CD8-positive, alpha-beta memory T cell (primary cell): ENCODE measurements at regions not wholly inside any gene's neighbourhood (a gene's known extent, or its start where the extent isn't known, plus 50 kb on each side); places are given as distances from the start of the nearest gene placed in this dataset.

Experiments used
- CTCF ChIA-PET: fragments of 350-600 bp; sonication (Branson Sonifier 250); formaldehyde crosslinking; loops from one replicate; lab custom pipeline; 2021; ENCODE audit warnings: antibody characterized with exemption; lab: Charles Lee
- POLR2A ChIA-PET: fragments of 350-600 bp; sonication (Branson Sonifier 250); formaldehyde crosslinking; loops from one replicate; lab custom pipeline; 2021; ENCODE audit warnings: antibody characterized with exemption; lab: Charles Lee
- DNase-seq, 5 donors: peaks; one replicate each; pipeline versions ENCODE4 v3.0.0 to v3.0.0-alpha.2; 2020 to 2022; ENCODE audit warnings: mixed read lengths in 1 of 5
- H3K27ac ChIP-seq: one replicate; pipeline ENCODE4 v1.7.0; 2013; ENCODE audit warnings: low read depth, mild to moderate bottlenecking, low read length, moderate library complexity
- H3K27me3 ChIP-seq: 2 replicates; pipeline ENCODE4 v1.7.0; 2013; ENCODE audit warnings: low read length, mild to moderate bottlenecking; ENCODE audit not compliant: insufficient read depth, poor library complexity, severe bottlenecking
- H3K36me3 ChIP-seq: 2 replicates; pipeline ENCODE4 v1.7.0; 2013; ENCODE audit warnings: mild to moderate bottlenecking, low read length, moderate library complexity; ENCODE audit not compliant: insufficient read depth
- H3K4me1 ChIP-seq: 2 replicates; pipeline ENCODE4 v1.7.0; 2013; ENCODE audit warnings: mild to moderate bottlenecking, low read length, moderate library complexity; ENCODE audit not compliant: insufficient read depth
- H3K4me3 ChIP-seq: 2 replicates; pipeline ENCODE4 v1.7.0; 2013; ENCODE audit warnings: mild to moderate bottlenecking, low read length
- H3K9me3 ChIP-seq: 2 replicates; pipeline ENCODE4 v1.7.0; 2013; ENCODE audit warnings: mild to moderate bottlenecking, low read length
- H3K27ac Mint-ChIP-seq, 8 donors: one replicate each; pipeline ENCODE4 v1.8.0; 2020 to 2021; ENCODE audit warnings: mixed read lengths in 8 of 8, mild to moderate bottlenecking in 6 of 8, inconsistent platforms in 3 of 8, moderate library complexity in 3 of 8
- H3K27me3 Mint-ChIP-seq, 2 donors: one replicate each; pipeline ENCODE4 v1.8.0; 2020 to 2021; ENCODE audit warnings: mixed read lengths in 2 of 2, mild to moderate bottlenecking in 1 of 2, moderate library complexity in 1 of 2
- H3K36me3 Mint-ChIP-seq, 3 donors: one replicate each; pipeline ENCODE4 v1.8.0; 2020 to 2021; ENCODE audit warnings: mixed read lengths in 3 of 3, inconsistent platforms in 1 of 3, mild to moderate bottlenecking in 1 of 3
- H3K4me1 Mint-ChIP-seq, 3 donors: one replicate each; pipeline ENCODE4 v1.8.0; 2020 to 2021; ENCODE audit warnings: mixed read lengths in 3 of 3, inconsistent platforms in 1 of 3, mild to moderate bottlenecking in 1 of 3
- H3K4me3 Mint-ChIP-seq, 7 donors: one replicate each; pipeline ENCODE4 v1.8.0; 2020 to 2021; ENCODE audit warnings: mixed read lengths in 7 of 7, mild to moderate bottlenecking in 6 of 7, moderate library complexity in 4 of 7, inconsistent platforms in 2 of 7
- H3K9me3 Mint-ChIP-seq, 5 donors: one replicate each; pipeline ENCODE4 v1.8.0; 2020 to 2022; ENCODE audit warnings: mixed read lengths in 5 of 5, mild to moderate bottlenecking in 3 of 5, moderate library complexity in 2 of 5, inconsistent platforms in 1 of 5

DNA sequence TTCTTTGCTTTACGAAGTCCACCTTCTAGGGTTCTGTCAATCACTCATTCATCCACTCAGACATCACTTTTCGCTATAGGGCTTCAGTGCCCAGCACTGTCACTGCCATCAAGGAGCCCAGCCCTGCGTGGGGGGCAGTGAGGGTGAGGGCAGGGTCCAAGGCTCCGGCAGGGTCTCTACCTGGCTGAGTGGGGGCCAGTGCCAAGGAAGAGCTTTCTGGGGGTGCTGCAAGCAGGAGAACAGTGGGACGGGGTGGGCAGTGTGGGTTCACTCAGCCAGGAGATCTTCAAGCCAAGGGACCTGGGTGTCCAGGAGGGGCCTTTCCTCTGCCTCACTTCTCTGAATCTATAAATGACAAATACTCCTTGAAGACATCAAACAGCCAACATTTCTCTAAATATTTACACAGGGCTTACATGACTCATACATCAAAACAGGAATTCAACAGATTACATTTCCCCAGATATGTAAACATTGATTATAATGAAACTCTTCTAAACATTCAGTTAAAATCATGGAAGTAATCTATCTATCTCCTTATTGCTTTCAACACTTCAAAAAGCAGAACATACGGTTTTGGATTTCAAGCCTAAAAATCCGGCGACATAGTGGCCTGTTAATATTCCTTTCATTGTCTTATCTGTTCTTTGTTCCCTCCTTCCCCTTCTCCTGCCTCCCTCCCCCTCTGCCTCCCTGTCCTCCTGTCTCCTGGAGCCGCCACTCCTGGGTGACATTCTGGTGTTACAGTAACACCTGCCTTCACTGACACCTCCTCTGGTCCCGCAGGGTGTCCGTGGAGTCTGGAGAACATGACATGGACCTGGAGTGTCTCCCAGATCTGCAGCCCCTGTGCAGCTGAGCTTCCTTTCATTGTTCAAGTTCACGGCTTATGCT lies 94.4 kb upstream of the ADRA2C start:
- H3K4me3 Mint-ChIP-seq: no peak overlapping the region
- H3K36me3 Mint-ChIP-seq: no peaks in the 10 kb centered on the region
- H3K4me1 Mint-ChIP-seq: no peaks in the 10 kb centered on the region
- ChIA-PET CTCF (no interaction called here), POLR2A (no interaction called here)
- H3K27me3 ChIP-seq: no peaks in the 10 kb centered on the region
- no peaks in the 10 kb centered on the region for H3K4me1 ChIP-seq
- H3K9me3 Mint-ChIP-seq: peaks cover 0 to 7% (median 2%) of the 10 kb centered on the region in 5 donors
- no peaks in the 10 kb centered on the region for H3K36me3 ChIP-seq
- H3K27ac ChIP-seq: no peak overlapping the region
- peak overlapping the region in 1 of 8 donors; percentile 38 for H3K27ac Mint-ChIP-seq
- H3K4me3 ChIP-seq: no peak overlapping the region
- peaks cover 5% of the 10 kb centered on the region for H3K9me3 ChIP-seq
- H3K27me3 Mint-ChIP-seq: peaks cover 12% of the 10 kb centered on the region in 2 donors
- peak in 1 of 5 donors; percentile 24 for DNase-seq

DNA sequence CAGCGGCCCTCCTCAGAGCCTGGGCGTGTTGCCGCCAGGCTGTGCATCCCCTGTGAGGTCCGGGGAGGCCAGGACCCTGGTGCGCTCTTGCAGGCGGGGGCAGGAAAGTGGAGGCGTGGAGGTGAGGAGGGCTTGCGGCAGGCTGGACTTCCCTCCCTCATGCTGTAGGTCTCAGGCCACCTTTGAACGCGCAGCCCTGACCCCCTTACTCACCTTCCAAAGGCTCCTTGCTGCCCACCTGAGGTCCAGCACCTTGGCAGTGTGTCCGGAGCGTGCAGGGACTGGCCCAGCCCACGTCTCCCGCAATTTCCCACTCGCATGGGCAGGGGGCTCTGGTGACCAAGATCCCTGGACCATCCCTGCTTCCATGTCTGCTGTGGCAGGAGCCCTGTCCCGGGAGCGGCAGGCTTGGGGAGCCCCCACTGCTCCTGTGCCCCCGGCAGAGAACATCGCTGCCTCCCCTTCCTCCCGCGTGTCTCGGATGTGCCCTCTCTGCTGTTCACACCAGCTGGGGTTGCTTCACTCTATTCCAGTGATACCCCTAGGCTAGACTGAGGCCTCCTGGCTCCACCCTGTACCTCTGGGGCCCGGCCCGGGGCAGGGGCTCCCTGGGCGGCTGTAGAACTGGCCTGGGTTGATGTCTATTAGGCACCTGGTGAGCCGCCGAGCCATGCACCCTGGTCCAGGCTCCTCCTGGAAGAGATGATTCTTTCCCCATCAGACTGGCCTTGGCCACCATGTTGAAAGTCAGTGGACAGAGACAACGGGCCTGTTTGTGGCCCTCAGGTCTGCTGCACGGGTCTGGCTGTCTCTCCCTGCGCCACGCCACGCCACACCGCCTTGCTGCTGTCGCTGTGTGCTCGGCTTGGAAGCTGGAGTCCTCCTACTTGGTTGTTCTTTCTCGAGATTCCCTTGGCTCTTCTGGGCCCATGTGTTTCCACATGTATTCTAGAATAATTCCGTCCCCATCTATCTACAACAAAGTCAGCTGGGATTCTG lies 95.4 kb upstream of the ADRA2C start:
- H3K4me3 Mint-ChIP-seq: no peak overlapping the region
- Histone ChIP-seq H3K4me3 (no peak overlapping the region), H3K27ac (no peak overlapping the region), H3K36me3 (no peaks in the 10 kb centered on the region), H3K9me3 (peaks cover 5% of the 10 kb centered on the region), H3K27me3 (no peaks in the 10 kb centered on the region), H3K4me1 (no peaks in the 10 kb centered on the region)
- H3K9me3 Mint-ChIP-seq: peaks cover 0 to 8% (median 2%) of the 10 kb centered on the region in 5 donors
- CTCF ChIA-PET: no interaction called here
- POLR2A ChIA-PET: no interaction called here
- H3K36me3 Mint-ChIP-seq: no peaks in the 10 kb centered on the region
- no peaks in the 10 kb centered on the region for H3K4me1 Mint-ChIP-seq
- peak in 1 of 5 donors; percentile 33 for DNase-seq
- peaks cover 11 to 12% of the 10 kb centered on the region in 2 donors for H3K27me3 Mint-ChIP-seq
- H3K27ac Mint-ChIP-seq: peak overlapping the region in 1 of 8 donors; percentile 38

DNA sequence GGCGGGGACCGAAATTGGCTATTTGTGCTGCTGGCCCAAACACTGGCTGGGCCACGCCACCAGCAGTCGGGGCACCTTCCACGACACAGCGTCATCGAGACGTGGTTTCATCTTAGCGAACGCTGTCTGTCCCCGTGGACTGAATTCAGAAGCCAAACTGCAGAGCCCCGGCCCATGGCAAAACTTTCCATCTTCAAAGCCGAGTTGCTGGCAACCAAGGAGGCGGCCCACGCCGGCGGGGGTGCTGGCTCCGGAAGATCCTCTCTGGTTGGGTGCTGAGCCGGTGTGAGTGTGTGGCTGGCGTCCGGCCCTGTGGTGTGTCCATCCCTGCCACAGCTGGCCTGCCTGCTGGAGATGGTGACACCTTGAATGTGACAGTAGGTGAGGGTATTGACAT lies 96.6 kb upstream of the ADRA2C start:
- Mint-ChIP-seq H3K36me3 (no peaks in the 10 kb centered on the region), H3K27ac (no peak overlapping the region), H3K9me3 (peaks cover 0 to 8% (median 2%) of the 10 kb centered on the region in 5 donors), H3K4me3 (no peak overlapping the region), H3K4me1 (no peaks in the 10 kb centered on the region), H3K27me3 (peaks cover 8 to 11% of the 10 kb centered on the region in 2 donors)
- Histone ChIP-seq H3K4me1 (no peaks in the 10 kb centered on the region), H3K36me3 (no peaks in the 10 kb centered on the region), H3K27ac (no peak overlapping the region), H3K9me3 (peaks cover 5% of the 10 kb centered on the region), H3K27me3 (no peaks in the 10 kb centered on the region), H3K4me3 (no peak overlapping the region)
- DNase-seq: no peak
- CTCF ChIA-PET: no interaction called here
- POLR2A ChIA-PET: no interaction called here

DNA sequence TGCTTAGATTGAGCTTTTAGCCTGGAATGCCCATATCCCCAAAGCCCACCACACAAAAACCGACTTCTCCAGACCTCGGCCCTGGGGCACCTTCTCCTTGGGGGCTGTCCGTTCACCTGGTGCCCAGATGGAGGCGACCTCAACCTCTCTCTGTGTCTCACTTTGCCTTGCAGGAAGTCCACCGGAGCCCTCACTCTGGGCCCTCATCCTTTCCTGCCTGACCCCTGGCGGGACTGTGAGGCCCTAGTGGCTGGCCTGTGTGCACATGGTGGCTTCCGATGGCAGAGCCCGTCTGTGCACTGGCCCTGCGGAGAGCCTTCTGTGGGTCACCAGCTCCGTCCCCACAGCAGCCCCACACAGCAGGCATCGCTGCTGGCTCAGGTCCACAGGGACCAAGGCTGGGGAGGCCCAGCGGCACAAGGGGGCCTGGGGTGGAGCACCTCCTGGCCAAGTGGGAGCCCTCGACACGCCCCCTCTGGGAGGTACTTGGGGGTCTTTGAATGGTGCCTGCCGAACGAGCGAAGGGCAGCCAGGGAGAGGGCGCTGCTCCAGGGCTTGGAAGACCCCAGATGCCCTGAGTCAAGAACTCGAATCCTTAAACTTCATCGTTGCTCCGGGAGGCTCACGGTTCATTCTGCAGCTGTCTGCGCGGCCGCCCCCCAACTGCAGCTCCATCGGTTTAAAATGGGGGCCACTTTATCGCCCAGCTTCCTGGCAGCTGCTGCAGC lies 97.2 kb upstream of the ADRA2C start:
- Mint-ChIP-seq H3K27ac (no peak overlapping the region), H3K9me3 (peaks cover 0 to 8% (median 2%) of the 10 kb centered on the region in 5 donors), H3K4me1 (no peaks in the 10 kb centered on the region), H3K36me3 (no peaks in the 10 kb centered on the region), H3K27me3 (peaks cover 8 to 11% of the 10 kb centered on the region in 2 donors), H3K4me3 (no peak overlapping the region)
- H3K4me1 ChIP-seq: no peaks in the 10 kb centered on the region
- H3K27me3 ChIP-seq: no peaks in the 10 kb centered on the region
- no peak overlapping the region for H3K4me3 ChIP-seq
- no peak overlapping the region for H3K27ac ChIP-seq
- CTCF ChIA-PET: no interaction called here
- DNase-seq: no peak
- POLR2A ChIA-PET: no interaction called here
- no peaks in the 10 kb centered on the region for H3K36me3 ChIP-seq
- H3K9me3 ChIP-seq: peaks cover 5% of the 10 kb centered on the region

DNA sequence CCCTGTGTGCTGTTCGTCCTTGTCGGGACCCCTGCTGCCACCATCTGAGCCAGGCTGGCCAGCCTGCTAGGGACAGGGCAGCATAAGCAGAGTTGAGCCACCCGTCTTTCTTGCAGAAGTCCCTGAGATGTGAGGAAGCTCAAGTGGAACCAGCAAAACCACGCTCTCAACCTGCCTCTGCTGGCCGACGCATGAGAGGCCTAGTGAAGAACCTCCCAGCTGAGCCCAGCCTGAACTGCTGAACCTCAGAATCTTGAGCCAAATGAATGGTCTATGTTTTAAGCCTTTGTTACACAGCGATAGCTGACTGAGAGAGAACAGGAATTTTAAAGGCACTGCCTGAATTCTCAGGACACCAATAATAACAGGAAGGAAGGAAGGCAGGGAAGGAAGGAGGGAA lies 98.9 kb upstream of the ADRA2C start:
- H3K27me3 Mint-ChIP-seq: peaks cover 8 to 11% of the 10 kb centered on the region in 2 donors
- Histone ChIP-seq H3K9me3 (peaks cover 5% of the 10 kb centered on the region), H3K4me3 (no peak overlapping the region), H3K27me3 (no peaks in the 10 kb centered on the region), H3K4me1 (no peaks in the 10 kb centered on the region), H3K27ac (no peak overlapping the region), H3K36me3 (no peaks in the 10 kb centered on the region)
- POLR2A ChIA-PET: no interaction called here
- no peaks in the 10 kb centered on the region for H3K36me3 Mint-ChIP-seq
- no peak overlapping the region for H3K27ac Mint-ChIP-seq
- H3K4me3 Mint-ChIP-seq: no peak overlapping the region
- CTCF ChIA-PET: no interaction called here
- DNase-seq: no peak
- H3K9me3 Mint-ChIP-seq: peaks cover 0 to 8% (median 2%) of the 10 kb centered on the region in 5 donors
- H3K4me1 Mint-ChIP-seq: no peaks in the 10 kb centered on the region

DNA sequence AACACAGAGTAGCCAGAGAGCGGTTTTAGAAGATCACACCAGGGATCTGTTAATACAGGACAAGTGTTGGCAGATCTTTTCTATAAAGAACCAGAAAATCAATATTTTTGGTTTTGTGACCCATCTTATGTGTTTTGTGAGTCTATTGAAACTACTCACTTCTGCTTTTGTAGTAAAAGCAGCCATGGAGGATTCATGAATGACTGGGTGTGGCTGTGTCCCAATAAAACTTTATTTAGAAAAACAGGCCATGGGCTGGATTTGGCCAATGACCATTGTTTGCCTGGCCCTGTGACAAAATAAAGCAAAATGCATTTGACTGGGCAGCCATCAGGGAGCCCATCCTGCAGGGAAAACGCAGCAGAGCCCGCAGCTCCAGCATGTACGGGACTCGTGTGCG lies 99.9 kb upstream of the ADRA2C start:
- H3K4me1 Mint-ChIP-seq: no peaks in the 10 kb centered on the region
- no peaks in the 10 kb centered on the region for H3K36me3 Mint-ChIP-seq
- POLR2A ChIA-PET: no interaction called here
- DNase-seq: no peak
- Histone ChIP-seq H3K36me3 (no peaks in the 10 kb centered on the region), H3K4me1 (no peaks in the 10 kb centered on the region), H3K9me3 (peaks cover 5% of the 10 kb centered on the region), H3K27ac (no peak overlapping the region), H3K4me3 (no peak overlapping the region), H3K27me3 (no peaks in the 10 kb centered on the region)
- H3K27ac Mint-ChIP-seq: no peak overlapping the region
- CTCF ChIA-PET: no interaction called here
- H3K27me3 Mint-ChIP-seq: peaks cover 5 to 11% of the 10 kb centered on the region in 2 donors
- no peak overlapping the region for H3K4me3 Mint-ChIP-seq
- H3K9me3 Mint-ChIP-seq: peaks cover 0 to 8% (median 2%) of the 10 kb centered on the region in 5 donors

DNA sequence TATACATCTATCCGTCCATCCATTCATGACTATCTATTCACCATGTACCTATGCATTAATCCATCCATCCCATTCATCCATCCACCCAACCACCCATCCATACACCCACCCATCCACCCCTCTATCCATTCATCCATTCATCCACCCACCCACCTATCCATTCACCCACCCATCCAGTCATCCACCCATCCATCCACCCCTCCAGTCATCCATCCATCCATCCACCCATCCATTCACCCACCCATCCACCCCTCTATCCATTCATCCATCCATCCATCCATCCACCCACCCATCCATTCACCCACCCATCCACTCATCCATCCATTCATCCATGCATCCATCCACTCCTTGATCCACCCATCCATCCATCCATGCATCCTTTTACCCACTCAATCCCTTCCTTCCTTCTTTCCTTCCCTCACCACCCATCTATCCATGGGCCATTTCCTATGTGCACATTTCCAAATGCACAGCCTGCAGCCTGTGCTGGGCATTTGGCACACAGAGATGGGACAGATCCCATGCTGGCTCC lies 100.8 kb upstream of the ADRA2C start:
- H3K4me3 Mint-ChIP-seq: no peak overlapping the region
- H3K4me1 Mint-ChIP-seq: no peaks in the 10 kb centered on the region
- H3K27ac Mint-ChIP-seq: no peak overlapping the region
- H3K27me3 Mint-ChIP-seq: peaks cover 11 to 13% of the 10 kb centered on the region in 2 donors
- no peaks in the 10 kb centered on the region for H3K27me3 ChIP-seq
- ChIA-PET POLR2A (no interaction called here), CTCF (no interaction called here)
- H3K9me3 ChIP-seq: peaks cover 5% of the 10 kb centered on the region
- H3K4me1 ChIP-seq: no peaks in the 10 kb centered on the region
- no peak overlapping the region for H3K27ac ChIP-seq
- no peaks in the 10 kb centered on the region for H3K36me3 Mint-ChIP-seq
- peaks cover 0 to 8% (median 2%) of the 10 kb centered on the region in 5 donors for H3K9me3 Mint-ChIP-seq
- no peak for DNase-seq
- H3K36me3 ChIP-seq: no peaks in the 10 kb centered on the region
- no peak overlapping the region for H3K4me3 ChIP-seq
